Naive B cell (primary cell): ENCODE measurements at regions not wholly inside any gene's neighbourhood (a gene's known extent, or its start where the extent isn't known, plus 50 kb on each side); places are given as distances from the start of the nearest gene placed in this dataset.

ENCODE experiments used
- ATAC-seq, 2 donors: fragments of 150-1000 bp; cut with Tn5 transposase; 2 replicates each; pipeline ENCODE4 v1.10.0; 2021; ENCODE audit warnings: low read depth in 2 of 2, mild to moderate bottlenecking in 2 of 2, moderate library complexity in 2 of 2
- DNase-seq: peaks from one replicate; pipeline ENCODE4 v3.0.0; 2022
- H3K27ac Mint-ChIP-seq, 6 donors: one replicate each; pipeline ENCODE4 v1.8.0; 2020 to 2022; ENCODE audit warnings: mild to moderate bottlenecking in 6 of 6, mixed read lengths in 6 of 6, moderate library complexity in 5 of 6, inconsistent platforms in 2 of 6
- H3K27me3 Mint-ChIP-seq, 3 donors: one replicate each; pipeline ENCODE4 v1.8.0; 2021 to 2022; ENCODE audit warnings: mixed read lengths in 3 of 3, mild to moderate bottlenecking in 1 of 3
- H3K36me3 Mint-ChIP-seq, 2 donors: one replicate each; pipeline ENCODE4 v1.8.0; 2020 to 2022; ENCODE audit warnings: mixed read lengths in 2 of 2, inconsistent platforms in 1 of 2, mild to moderate bottlenecking in 1 of 2
- H3K4me1 Mint-ChIP-seq, 3 donors: one replicate each; pipeline ENCODE4 v1.8.0; 2020 to 2022; ENCODE audit warnings: mixed read lengths in 3 of 3, inconsistent platforms in 1 of 3, mild to moderate bottlenecking in 1 of 3, moderate library complexity in 1 of 3
- H3K4me3 Mint-ChIP-seq, 8 donors: one replicate each; pipeline ENCODE4 v1.8.0; 2020 to 2022; ENCODE audit warnings: mild to moderate bottlenecking in 8 of 8, mixed read lengths in 8 of 8, moderate library complexity in 8 of 8, inconsistent platforms in 2 of 8
- H3K9me3 Mint-ChIP-seq, 7 donors: one replicate each; pipeline ENCODE4 v1.8.0; 2020 to 2022; ENCODE audit warnings: mixed read lengths in 7 of 7, mild to moderate bottlenecking in 5 of 7, inconsistent platforms in 2 of 7, moderate library complexity in 1 of 7

- peak overlapping the region in 1 of 6 donors; percentile 22 for H3K27ac Mint-ChIP-seq
- H3K4me3 Mint-ChIP-seq = no peak overlapping the region
- ATAC-seq (no peak), DNase-seq (no peak)
- no peaks in the 10 kb centered on the region for H3K9me3 Mint-ChIP-seq
- H3K4me1 Mint-ChIP-seq = no peaks in the 10 kb centered on the region
- H3K27me3 Mint-ChIP-seq = peaks cover 13 to 57% (median 27%) of the 10 kb centered on the region in 3 donors
- no peaks in the 10 kb centered on the region for H3K36me3 Mint-ChIP-seq
Measured at GRCh38 chr2:234269769-234270204, 219.3 kb downstream of the SPP2 start.

GRCh38 chr2:234267534-234267933, 217.0 kb downstream of the SPP2 start:
- no peaks in the 10 kb centered on the region for H3K9me3 Mint-ChIP-seq
- H3K27me3 Mint-ChIP-seq = peaks cover 9 to 52% (median 15%) of the 10 kb centered on the region in 3 donors
- no peak overlapping the region for H3K27ac Mint-ChIP-seq
- H3K4me3 Mint-ChIP-seq = no peak overlapping the region
- no peaks in the 10 kb centered on the region for H3K4me1 Mint-ChIP-seq
- no peak for ATAC-seq
- H3K36me3 Mint-ChIP-seq = no peaks in the 10 kb centered on the region
- DNase-seq = no peak

GRCh38 chr2:234266952-234267351, 216.4 kb downstream of the SPP2 start:
- ATAC-seq (no peak), DNase-seq (no peak)
- Mint-ChIP-seq H3K4me3 (no peak overlapping the region), H3K36me3 (no peaks in the 10 kb centered on the region), H3K27me3 (peaks cover 15 to 53% (median 15%) of the 10 kb centered on the region in 3 donors), H3K4me1 (no peaks in the 10 kb centered on the region), H3K27ac (peak overlapping the region in 1 of 6 donors; percentile 35), H3K9me3 (no peaks in the 10 kb centered on the region)

- Mint-ChIP-seq H3K4me3 (no peak overlapping the region), H3K9me3 (no peaks in the 10 kb centered on the region), H3K27ac (no peak overlapping the region), H3K27me3 (peaks cover 20 to 54% (median 23%) of the 10 kb centered on the region in 3 donors), H3K4me1 (no peaks in the 10 kb centered on the region), H3K36me3 (no peaks in the 10 kb centered on the region)
- no peak for DNase-seq
- ATAC-seq = no peak
Measured at GRCh38 chr2:234265206-234265605, 214.7 kb downstream of the SPP2 start.

- Mint-ChIP-seq H3K27ac (no peak overlapping the region), H3K36me3 (no peaks in the 10 kb centered on the region), H3K4me1 (no peaks in the 10 kb centered on the region), H3K9me3 (no peaks in the 10 kb centered on the region), H3K4me3 (no peak overlapping the region), H3K27me3 (peaks cover 20 to 56% (median 37%) of the 10 kb centered on the region in 3 donors)
- no peak for DNase-seq
- no peak for ATAC-seq
Measured at GRCh38 chr2:234261736-234262135, 211.2 kb downstream of the SPP2 start.

- DNase-seq = no peak
- Mint-ChIP-seq H3K4me1 (no peaks in the 10 kb centered on the region), H3K9me3 (no peaks in the 10 kb centered on the region), H3K27me3 (peaks cover 22 to 52% (median 49%) of the 10 kb centered on the region in 3 donors), H3K4me3 (no peak overlapping the region), H3K27ac (no peak overlapping the region), H3K36me3 (no peaks in the 10 kb centered on the region)
- no peak for ATAC-seq
Measured at GRCh38 chr2:234259440-234259839, 208.9 kb downstream of the SPP2 start.

GRCh38 chr2:234258562-234259141, 208.2 kb downstream of the SPP2 start:
- H3K4me1 Mint-ChIP-seq = no peaks in the 10 kb centered on the region
- no peaks in the 10 kb centered on the region for H3K36me3 Mint-ChIP-seq
- H3K27me3 Mint-ChIP-seq = peaks cover 22 to 52% (median 46%) of the 10 kb centered on the region in 3 donors
- DNase-seq (no peak), ATAC-seq (no peak)
- no peak overlapping the region for H3K27ac Mint-ChIP-seq
- no peaks in the 10 kb centered on the region for H3K9me3 Mint-ChIP-seq
- H3K4me3 Mint-ChIP-seq = no peak overlapping the region

GRCh38 chr2:234257859-234258561, 207.5 kb downstream of the SPP2 start:
- H3K27ac Mint-ChIP-seq = peak overlapping the region in 2 of 6 donors; percentile 23 to 69
- H3K9me3 Mint-ChIP-seq = no peaks in the 10 kb centered on the region
- H3K27me3 Mint-ChIP-seq = peaks cover 19 to 52% (median 40%) of the 10 kb centered on the region in 3 donors
- H3K36me3 Mint-ChIP-seq = no peaks in the 10 kb centered on the region
- no peak overlapping the region for H3K4me3 Mint-ChIP-seq
- H3K4me1 Mint-ChIP-seq = no peaks in the 10 kb centered on the region
- ATAC-seq = no peak
- no peak for DNase-seq

GRCh38 chr2:234256516-234256915, 206.0 kb downstream of the SPP2 start:
- Mint-ChIP-seq H3K27ac (peak overlapping the region in 1 of 6 donors; percentile 38), H3K4me3 (no peak overlapping the region), H3K9me3 (no peaks in the 10 kb centered on the region), H3K27me3 (peaks cover 21 to 54% (median 47%) of the 10 kb centered on the region in 3 donors), H3K36me3 (peaks cover 6 to 7% of the 10 kb centered on the region in 2 donors), H3K4me1 (no peaks in the 10 kb centered on the region)
- no peak for DNase-seq
- ATAC-seq = no peak

- Mint-ChIP-seq H3K4me3 (no peak overlapping the region), H3K9me3 (no peaks in the 10 kb centered on the region), H3K4me1 (no peaks in the 10 kb centered on the region), H3K27me3 (peaks cover 17 to 52% (median 51%) of the 10 kb centered on the region in 3 donors), H3K36me3 (peaks cover 6 to 7% of the 10 kb centered on the region in 2 donors), H3K27ac (no peak overlapping the region)
- no peak for ATAC-seq
- no peak for DNase-seq
Measured at GRCh38 chr2:234254783-234255521, 204.4 kb downstream of the SPP2 start.

GRCh38 chr2:234252772-234253171, 202.3 kb downstream of the SPP2 start:
- ATAC-seq (no peak), DNase-seq (no peak)
- Mint-ChIP-seq H3K36me3 (peaks cover 6 to 7% of the 10 kb centered on the region in 2 donors), H3K27ac (no peak overlapping the region), H3K4me3 (no peak overlapping the region), H3K27me3 (peaks cover 21 to 46% (median 45%) of the 10 kb centered on the region in 3 donors), H3K9me3 (no peaks in the 10 kb centered on the region), H3K4me1 (no peaks in the 10 kb centered on the region)

GRCh38 chr2:234251326-234252271, 201.1 kb downstream of the SPP2 start:
- no peaks in the 10 kb centered on the region for H3K4me1 Mint-ChIP-seq
- ATAC-seq = no peak
- no peak overlapping the region for H3K4me3 Mint-ChIP-seq
- H3K27me3 Mint-ChIP-seq = peaks cover 15 to 42% (median 36%) of the 10 kb centered on the region in 3 donors
- no peak for DNase-seq
- no peaks in the 10 kb centered on the region for H3K9me3 Mint-ChIP-seq
- no peak overlapping the region for H3K27ac Mint-ChIP-seq
- H3K36me3 Mint-ChIP-seq = peaks cover 6 to 7% of the 10 kb centered on the region in 2 donors

GRCh38 chr2:234250926-234251325, 200.4 kb downstream of the SPP2 start:
- Mint-ChIP-seq H3K27ac (no peak overlapping the region), H3K4me1 (no peaks in the 10 kb centered on the region), H3K36me3 (peaks cover 6 to 7% of the 10 kb centered on the region in 2 donors), H3K4me3 (no peak overlapping the region), H3K27me3 (peaks cover 11 to 35% (median 30%) of the 10 kb centered on the region in 3 donors), H3K9me3 (no peaks in the 10 kb centered on the region)
- no peak for ATAC-seq
- no peak for DNase-seq
